SKM-1 treated with dmso at 0.1 percent for 144 hours (cell line): ENCODE measurements at regions not wholly inside any gene's neighbourhood (a gene's known extent, or its start where the extent isn't known, plus 50 kb on each side); places are given as distances from the start of the nearest gene placed in this dataset.
"Not testable (repeated sequence)": the region's sequence is repeated elsewhere in the genome, so short reads cannot be mapped to it uniquely, and the experiment has no call there.

Experiments used
- DNase-seq: peaks from one replicate; lab custom pipeline; 2025; ENCODE audit not compliant: unreplicated experiment; lab: John Stamatoyannopoulos, UW

DNA sequence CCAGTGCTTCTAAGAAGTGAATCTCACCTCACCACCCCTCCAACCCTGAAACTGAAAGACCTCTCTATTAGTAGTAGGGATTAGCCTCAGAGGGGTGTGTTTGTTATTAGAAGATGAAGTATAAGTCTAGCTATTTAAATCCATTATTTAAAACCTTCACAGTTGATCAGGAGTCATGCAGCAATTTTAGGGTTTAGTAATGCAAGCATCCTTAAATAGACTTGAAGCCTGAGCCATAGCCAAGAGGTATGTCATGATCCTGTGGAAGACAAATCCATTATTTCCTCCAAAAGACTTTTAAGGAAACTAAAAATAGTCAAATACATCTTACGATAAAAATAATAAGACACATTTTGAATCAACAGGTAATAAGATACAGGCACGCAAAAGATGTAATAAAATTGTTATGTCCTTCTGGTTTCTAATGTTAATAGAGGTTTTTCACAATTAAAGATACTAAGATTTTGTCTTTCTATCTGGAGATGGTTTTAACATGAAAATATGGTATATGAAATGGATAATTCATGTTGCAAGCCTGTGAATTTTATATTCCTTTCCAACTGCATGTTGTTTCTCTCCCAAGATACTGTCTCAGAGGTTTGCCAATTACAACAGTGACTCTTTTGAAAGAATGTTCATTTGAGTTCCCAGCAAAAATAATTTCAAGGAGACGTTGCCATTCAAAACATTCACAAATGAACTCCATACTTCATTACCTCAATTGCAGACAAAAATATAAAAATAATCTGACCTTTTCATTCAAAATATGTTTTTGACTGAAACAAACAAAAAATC lies 68.0 kb downstream of the LUZP4 start:
- no peak for DNase-seq

DNA sequence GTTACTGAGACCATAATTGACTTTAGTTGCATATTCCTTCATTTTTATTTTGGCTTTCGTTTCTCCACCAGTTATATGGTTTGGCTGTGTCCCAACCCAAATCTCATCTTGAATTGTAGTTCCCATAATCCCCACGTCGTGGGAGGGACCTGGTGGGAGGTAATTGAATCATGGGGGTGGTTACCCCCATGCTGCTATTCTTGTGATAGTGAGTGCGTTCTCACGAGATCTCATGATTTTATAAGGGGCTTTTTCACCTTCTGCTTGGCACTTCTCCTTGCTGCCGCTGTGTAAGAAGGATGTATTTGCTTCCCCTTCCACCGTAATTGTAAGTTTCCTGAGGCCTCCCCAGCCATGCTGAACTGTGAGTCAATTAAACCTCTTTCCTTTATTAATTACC lies 70.0 kb downstream of the LUZP4 start:
- not testable (repeated sequence) for DNase-seq

DNA sequence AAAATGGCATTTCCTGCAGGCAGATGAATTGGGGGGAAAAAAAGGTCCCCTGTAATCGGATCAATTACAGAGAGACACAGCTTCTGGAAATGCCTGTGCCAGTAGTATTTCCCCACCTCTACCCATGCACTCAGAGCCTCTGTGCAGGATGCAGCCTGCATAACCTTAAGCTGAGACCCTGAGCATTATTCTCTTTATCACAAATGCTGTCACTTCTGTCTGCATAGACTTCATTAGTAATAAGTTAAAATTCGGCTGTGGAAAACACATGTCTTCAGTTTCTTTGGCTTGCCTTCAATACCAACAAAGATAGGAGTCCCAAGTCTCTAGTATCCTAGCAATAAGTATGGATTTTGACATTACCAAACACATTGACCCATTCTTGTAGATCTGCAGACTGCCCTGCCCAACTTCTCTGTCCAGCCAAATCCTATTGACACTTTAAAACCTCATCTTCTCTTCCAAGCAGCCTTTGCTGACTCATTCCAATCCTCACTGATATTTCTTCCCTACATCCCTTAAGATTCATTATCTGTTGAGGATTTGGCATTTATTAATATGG lies 70.8 kb downstream of the LUZP4 start:
- no peak for DNase-seq

DNA sequence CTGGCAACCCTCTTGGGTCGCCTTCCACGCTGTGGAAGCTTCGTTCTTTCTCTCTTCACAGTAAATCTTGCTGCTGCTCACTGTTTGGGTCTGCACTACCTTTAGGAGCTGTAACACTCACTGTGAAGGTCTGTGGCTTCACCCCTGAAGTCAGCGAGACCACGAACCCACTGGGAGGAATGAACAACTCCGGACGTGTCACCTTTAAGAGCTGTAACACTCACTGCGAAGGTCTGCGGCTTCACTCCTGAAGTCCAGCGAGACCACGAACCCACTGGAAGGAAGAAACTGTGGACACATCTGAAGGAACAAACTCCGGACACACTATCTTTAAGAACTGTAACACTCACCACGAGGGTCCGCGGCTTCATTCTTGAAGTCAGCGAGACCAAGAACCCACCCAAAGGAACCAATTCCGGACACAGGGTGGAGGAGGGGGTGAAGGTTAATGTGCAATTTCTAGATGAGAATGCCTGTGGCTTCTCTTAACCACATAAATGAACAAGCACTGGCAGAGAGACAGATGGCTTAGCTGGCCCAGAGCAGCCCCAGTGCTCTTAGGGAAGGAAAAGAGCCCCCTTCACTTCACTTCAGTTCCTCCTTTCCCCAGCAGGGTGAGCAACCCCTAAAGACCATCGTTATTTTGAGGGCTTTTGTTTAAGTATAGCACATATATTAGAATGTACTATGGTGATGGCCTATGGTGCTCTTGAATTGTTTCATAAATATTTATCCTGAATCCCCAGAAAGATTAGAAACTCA lies 73.0 kb downstream of the LUZP4 start:
- DNase-seq = no peak

DNA sequence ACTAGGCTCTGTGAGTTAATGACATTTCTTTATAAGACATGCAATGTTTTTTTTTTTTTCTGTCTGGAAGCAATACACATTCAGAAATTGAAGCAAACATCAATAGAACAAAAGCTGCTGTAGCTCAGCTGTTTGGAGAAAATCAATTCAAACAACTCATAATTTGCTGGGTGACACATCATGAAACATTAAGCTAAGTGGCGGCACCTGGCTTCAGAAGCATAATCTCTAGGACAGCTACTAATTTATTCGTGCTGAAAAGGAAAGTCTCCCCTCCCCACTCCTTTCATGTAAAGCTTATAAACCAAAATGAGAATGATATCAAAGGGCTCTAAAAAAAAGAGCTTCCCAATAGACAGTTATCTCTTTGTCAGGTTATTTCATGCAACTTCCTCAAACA lies 73.9 kb downstream of the LUZP4 start:
- DNase-seq = no peak

DNA sequence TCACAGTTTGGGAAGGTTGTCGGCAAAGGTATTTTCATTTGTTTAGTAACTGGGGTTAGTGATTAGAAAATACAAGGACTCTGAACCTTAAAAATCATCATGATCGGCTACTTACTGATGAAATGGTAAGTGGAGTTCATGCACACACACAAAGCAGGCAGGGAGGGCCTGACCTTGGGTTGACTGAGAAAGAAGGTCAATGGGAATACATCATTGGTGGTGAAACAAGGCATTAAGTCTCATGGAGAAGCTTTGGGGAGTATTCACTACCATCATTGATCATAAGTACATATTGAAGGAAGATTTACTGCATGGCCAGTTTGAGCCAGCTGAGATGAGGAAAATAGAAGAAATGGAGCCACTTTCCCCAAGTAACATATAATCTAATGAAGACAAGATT lies 74.4 kb downstream of the LUZP4 start:
- DNase-seq = no peak

DNA sequence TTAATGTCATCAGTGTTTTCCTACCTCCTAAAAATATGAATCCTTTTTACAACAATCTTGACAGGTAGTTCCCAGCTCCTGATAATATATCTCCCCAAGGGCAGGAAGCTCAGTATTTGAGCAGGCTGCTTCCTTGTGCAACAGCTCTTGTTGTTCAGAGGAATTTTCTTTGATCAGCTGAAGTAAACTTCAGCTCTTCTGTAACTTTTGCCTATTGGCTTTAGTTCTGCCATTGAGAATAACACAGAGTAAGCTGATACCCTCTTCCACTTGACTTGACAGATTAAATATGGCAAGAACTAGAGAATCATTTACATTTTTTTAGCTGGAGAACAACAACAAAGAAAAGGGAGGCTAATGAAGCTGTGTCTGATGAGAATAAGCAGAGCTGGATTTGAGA lies 75.2 kb downstream of the LUZP4 start:
- DNase-seq = no peak

DNA sequence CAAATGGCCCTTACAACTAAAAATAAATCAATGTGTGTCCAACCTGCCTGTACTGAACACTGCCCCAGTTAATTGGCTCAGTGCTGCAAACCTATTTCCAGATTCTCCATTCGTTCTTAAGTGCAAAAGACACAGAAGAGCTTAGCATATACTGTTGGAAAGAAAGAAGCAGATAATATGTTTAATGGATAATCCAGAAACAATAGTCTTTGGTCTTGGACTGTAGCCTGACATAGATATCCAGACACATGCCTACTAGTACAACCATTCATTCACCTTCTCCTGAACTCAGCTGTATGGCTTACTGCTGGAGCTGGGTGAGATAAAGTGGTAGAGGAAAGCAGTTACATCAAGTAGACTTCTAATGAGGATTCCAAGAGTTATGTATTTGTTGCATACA lies 77.0 kb downstream of the LUZP4 start:
- no peak for DNase-seq

DNA sequence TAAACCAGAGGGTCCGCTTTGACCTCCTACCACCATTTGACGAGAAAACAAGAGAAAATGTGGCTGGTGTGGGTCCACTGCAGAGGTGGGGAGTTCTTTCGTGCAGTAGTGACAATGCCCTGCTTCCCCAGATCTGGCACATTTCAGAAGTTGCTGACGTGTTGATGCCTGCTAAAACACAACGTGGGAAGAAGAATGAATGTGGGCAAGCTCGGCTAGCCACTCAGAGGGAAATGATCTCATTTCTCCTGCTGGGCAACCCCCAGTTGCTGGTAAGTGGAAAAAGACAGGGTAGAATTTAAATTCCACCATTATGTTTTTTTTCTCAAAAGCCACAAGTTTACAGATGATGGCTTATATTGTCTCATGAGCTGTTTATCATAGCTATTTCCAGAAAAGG lies 77.9 kb downstream of the LUZP4 start:
- no peak for DNase-seq

DNA sequence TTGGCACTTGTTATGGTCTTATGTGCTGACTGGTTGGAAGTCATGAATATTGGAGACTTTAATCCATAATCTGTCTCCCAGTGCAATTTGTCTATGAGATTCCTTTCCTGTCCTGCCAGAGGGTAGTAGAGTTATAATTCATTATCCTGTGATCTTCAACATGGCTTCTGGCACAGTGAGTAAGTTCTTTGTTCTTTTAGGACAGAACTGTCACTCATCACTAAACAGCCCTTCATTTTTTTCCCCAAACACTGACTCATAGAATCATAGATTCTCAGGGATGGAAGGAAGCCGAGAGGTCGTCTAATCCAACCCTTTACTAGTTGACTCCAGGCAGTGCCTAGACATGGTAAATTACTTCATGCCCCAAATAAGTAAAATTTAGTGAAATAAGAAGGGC lies 78.4 kb downstream of the LUZP4 start:
- DNase-seq = no peak

DNA sequence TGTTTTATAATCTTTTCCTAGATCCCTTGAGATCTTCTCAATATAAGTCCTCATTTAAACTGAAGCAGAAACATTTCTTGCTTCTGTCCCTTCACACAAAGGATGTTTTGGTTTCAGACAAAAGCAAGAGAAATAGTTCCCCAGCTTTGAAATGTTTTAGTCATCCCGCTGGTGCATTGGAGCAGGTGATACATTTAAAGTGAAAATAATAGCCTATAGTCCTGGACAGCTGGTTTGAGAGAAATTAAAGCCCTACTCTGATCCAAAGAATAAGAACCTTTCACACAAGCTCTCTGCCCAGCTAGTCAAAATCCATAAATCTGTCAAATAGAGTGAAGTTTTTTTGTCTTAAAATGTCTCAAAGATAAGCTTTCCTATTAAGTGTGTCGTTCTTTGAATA lies 79.4 kb downstream of the LUZP4 start:
- DNase-seq = no peak

DNA sequence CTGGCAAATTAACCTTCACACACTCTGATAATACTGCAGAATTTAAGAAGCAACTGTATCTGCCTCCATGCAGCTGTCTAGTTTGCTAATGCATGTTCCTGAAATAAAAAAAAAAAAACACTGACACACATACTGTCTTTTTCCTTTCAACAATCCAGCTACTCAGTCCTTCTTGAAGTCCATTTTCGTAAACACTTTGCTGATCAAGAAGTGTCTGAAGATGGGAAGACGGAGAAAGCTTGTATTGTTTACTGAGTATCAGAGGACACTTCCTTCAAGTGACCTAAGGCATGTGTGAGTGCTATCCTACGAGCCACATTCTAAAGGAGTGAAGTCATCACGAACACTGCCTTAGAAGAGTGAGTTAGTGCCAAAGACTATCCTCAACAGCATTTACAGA lies 82.6 kb downstream of the LUZP4 start:
- DNase-seq = no peak

DNA sequence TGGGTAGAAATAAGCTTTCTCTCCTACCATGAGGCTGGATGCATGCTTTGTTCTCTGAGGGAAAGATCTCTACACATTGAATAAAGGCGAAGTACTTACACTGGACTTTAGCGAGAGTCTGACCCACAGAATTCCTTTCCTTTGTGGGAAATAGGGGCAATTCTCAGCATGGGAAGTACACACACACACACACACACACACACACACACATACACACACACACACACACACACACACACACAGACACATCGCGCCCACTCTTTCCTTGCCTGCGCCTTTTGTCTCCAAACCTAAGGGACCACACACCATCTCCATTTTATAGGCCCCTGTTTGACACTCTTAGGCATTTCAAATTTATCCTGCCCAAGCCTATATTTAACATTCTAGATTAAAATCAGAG lies 83.8 kb downstream of the LUZP4 start:
- no peak for DNase-seq

DNA sequence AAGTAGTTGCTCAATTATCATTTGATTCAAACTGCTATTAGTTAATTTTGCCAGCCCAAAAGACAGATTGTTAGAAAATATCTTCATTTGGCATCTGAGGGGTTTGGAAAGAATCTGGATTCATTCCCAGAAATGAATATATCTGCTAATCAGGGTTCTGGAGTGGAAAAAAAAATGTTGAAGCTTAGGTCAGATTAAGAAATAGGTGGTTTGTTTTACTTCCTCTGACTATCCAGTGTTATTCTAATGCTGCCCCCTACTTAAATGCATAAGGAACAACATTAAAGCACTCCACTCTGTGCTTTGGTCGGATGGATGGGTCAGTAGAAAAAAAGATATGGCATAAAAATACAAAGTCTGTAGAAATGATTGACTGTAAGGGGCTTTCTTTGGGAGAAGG lies 89.0 kb downstream of the LUZP4 start:
- no peak for DNase-seq

DNA sequence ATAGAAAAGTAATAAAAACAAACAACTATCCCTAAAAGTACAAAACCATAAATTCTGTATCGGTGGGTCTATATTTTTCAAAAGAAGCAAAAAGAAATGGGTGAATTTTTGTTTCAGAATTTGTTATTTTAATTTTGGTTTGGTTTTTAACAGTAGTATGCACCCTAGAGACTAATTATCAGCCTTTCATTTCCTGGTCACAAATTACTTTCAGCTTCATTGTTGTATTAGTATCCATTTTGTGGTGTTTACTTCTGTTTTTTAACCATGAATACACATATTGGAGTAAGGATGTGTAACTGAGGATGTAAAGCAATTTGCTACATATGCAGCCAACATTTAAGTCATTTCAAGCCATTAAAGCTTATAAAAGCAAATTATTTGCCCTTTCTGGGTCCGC lies 97.8 kb downstream of the LUZP4 start:
- no peak for DNase-seq

DNA sequence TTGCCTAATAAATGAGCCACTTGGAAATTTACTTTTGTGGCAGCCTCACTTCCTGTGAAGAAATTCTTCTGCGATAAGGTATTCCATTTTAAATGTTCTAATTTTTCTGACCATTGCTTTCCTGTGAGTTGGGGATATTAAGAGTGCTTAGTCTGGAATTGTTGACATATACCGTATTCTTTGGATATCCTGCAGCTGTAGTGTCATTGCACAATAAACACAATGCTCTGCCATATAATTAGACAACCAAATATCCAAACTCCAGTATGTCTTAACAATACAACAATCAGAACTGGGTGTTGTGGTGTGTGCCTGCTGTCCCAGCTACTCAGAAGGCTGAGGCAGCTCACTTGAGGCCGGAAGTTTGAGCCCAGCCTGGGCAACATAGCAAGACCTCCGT lies 99.4 kb downstream of the LUZP4 start:
- DNase-seq = no peak

DNA sequence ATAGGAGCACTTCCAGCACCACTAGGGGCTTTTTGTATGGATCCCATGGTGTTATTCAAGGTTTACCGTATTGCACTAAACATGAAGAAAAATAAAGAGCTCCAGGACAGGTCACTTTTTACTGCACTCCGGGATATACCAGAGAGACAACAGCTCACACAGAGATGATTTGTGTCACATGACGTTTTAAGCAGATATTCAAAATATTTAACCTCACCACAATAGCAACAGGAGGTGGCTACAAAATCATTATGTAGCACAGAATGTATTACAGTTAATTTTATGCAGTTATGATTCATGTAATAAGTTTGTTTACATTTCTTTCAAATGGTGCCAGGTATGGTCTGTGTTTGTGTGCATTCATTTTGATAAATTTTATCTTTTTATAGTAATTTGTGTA lies 100.6 kb downstream of the LUZP4 start:
- DNase-seq = no peak

DNA sequence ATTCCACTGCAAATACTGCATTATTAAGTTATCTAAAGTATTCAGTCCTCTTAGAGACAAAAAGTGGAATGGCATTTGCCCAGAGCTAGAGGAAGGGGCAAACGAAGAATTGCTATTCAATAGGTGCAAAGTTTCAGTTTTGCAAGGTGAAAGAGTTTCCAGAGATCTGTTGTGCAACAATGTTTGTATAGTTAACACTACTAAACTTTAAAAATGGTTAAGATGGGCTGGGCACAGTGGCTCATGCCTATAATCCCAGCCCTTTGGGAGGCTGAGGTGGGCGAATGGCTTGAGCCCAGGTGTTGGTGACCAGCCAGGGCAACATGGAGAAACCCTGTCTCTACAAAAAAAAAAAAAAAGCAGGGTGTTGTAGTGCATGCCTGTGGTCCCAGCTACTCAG lies 102.5 kb downstream of the LUZP4 start:
- DNase-seq = no peak

DNA sequence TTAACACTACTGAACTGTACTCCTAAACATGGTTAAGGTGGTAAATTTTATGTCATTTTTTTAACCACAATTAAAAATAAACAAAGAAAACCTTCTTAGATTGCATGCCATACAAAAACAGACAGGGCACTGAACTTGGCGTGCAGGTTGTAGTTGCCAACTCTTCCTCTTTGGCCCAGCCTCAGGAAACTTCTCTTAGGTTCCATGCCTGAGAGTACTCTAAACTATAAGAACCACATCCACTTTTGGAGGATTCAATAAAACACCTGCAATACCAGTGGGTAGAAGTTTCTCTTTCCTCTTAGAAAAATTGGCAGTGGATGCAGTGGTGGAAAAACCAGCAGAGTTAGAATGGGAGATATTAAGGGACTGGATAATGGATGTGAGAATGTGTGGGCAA lies 103.4 kb downstream of the LUZP4 start:
- no peak for DNase-seq

DNA sequence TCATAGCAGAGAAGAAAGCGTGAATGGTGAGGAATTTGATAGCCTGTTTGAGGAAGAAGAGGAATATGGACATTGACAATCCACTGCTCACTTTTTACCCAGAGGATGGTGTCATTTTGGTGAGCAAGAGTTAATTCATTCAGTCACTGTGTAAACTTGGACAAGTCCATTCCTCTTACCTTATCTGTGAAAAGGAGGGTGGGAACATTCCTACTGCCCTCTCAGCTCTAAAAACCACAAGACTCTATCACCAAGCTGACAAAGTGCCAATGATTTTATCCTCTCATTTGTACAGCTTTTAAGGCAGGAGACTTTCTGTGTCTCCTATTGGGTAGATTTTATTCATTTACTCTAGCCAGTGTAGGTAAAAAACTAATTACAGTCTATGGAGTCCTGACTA lies 103.8 kb downstream of the LUZP4 start:
- DNase-seq = no peak

DNA sequence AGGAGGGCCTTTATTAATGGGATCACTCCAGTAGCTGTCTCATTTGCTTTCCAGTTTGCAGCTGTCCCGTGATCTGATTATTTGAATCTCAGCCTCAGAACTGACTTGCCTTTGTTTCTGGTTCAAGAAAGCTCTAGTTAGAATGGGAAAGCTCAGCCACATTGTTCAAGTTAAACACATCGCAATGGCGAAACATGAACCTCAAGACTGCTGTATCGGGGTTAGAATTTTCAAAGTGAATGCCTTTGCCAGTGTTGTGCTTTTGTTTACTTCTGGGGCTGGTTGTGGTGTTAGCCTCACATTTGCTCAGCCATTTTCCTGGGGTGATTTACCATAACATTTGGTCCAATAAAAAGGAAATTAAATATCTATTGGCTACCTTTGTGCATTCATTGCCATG lies 105.3 kb downstream of the LUZP4 start:
- DNase-seq = not testable (repeated sequence)

DNA sequence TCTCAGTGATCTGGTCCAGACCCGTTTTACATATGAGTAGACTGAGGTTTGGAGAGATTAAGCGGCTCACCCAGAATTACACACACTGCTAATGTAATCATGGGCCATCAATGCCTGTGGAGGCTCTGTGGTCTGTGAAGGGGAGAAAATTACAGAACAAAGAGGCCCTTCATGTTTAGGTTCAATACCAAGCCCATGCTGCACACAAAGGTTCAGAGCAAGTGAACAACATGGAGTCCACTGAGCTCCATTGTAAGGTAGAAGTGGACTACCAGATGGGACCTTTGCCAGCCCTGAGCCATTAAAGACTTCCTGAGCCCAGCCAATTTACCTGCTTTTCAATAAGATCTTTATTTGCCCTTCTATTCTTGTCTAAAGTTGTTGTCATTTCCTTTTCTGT lies 109.8 kb downstream of the LUZP4 start:
- DNase-seq = no peak
